ENCODE measurements at regions not wholly inside any gene's neighbourhood (a gene's known extent, or its start where the extent isn't known, plus 50 kb on each side); places are given as distances from the start of the nearest gene placed in this dataset.

- ChIA-PET POLR2A (ENCODE audit: low non-redundant PET) (no interaction called here), CTCF (no interaction called here)
- BruUV-seq (replicated peaks) = no TSS peak
- TF ChIP-seq CTCF (conservative IDR thresholded peaks at IDR 0.05; ENCODE audit: low read depth, low read length) (no peak), EZH2 (IDR thresholded peaks at IDR 0.05; ENCODE audit: borderline replicate concordance, low read depth, low read length, poor library complexity, severe bottlenecking) (no peak)
- Histone ChIP-seq H3K36me3 (ENCODE audit: insufficient read depth, low read length, poor library complexity, severe bottlenecking) (no peaks in the 10 kb centered on the region), H3K27me3 (replicated peaks; ENCODE audit: insufficient read depth, low read depth, low read length, poor library complexity) (peaks cover 10% of the 10 kb centered on the region), H3K4me3 (ENCODE audit: low read depth, low read length, poor library complexity, severe bottlenecking) (no peak overlapping the region), H3K4me1 (ENCODE audit: insufficient read depth, low read length, poor library complexity, severe bottlenecking) (no peaks in the 10 kb centered on the region), H3K27ac (ENCODE audit: low read depth, low read length, poor library complexity, severe bottlenecking) (no peak overlapping the region), H3K9me3 (ENCODE audit: low read depth, low read length, poor library complexity, severe bottlenecking) (no peaks in the 10 kb centered on the region)
- DNase-seq (ENCODE audit: low spot score) = no peak
- intact Hi-C loops (cut with micrococcal nuclease; ENCODE audit: unreplicated experiment) = no loop called here
Measured at GRCh38 chr22:22824340-22825212, 63.0 kb upstream of the IGLL5 start.

GRCh38 chr22:22825213-22825593, 62.4 kb upstream of the IGLL5 start:
- Histone ChIP-seq H3K27me3 (replicated peaks; ENCODE audit: insufficient read depth, low read depth, low read length, poor library complexity) (peaks cover 14% of the 10 kb centered on the region), H3K4me1 (ENCODE audit: insufficient read depth, low read length, poor library complexity, severe bottlenecking) (no peaks in the 10 kb centered on the region), H3K27ac (ENCODE audit: low read depth, low read length, poor library complexity, severe bottlenecking) (no peak overlapping the region), H3K9me3 (ENCODE audit: low read depth, low read length, poor library complexity, severe bottlenecking) (no peaks in the 10 kb centered on the region), H3K4me3 (ENCODE audit: low read depth, low read length, poor library complexity, severe bottlenecking) (no peak overlapping the region), H3K36me3 (ENCODE audit: insufficient read depth, low read length, poor library complexity, severe bottlenecking) (no peaks in the 10 kb centered on the region)
- no peak for DNase-seq (ENCODE audit: low spot score)
- intact Hi-C loops (cut with micrococcal nuclease; ENCODE audit: unreplicated experiment) = no loop called here
- ChIA-PET POLR2A (ENCODE audit: low non-redundant PET) (no interaction called here), CTCF (no interaction called here)
- BruUV-seq (replicated peaks) = no TSS peak
- TF ChIP-seq EZH2 (IDR thresholded peaks at IDR 0.05; ENCODE audit: borderline replicate concordance, low read depth, low read length, poor library complexity, severe bottlenecking) (no peak), CTCF (conservative IDR thresholded peaks at IDR 0.05; ENCODE audit: low read depth, low read length) (no peak)

GRCh38 chr22:22827187-22827939, 60.3 kb upstream of the IGLL5 start:
- H3K27me3 ChIP-seq (replicated peaks; ENCODE audit: insufficient read depth, low read depth, low read length, poor library complexity) = peaks cover 22% of the 10 kb centered on the region
- TF ChIP-seq CTCF (conservative IDR thresholded peaks at IDR 0.05; ENCODE audit: low read depth, low read length) = no peak
- no peak for TF ChIP-seq EZH2 (IDR thresholded peaks at IDR 0.05; ENCODE audit: borderline replicate concordance, low read depth, low read length, poor library complexity, severe bottlenecking)
- no peaks in the 10 kb centered on the region for H3K4me1 ChIP-seq (ENCODE audit: insufficient read depth, low read length, poor library complexity, severe bottlenecking)
- no TSS peak for BruUV-seq (replicated peaks)
- CTCF ChIA-PET = no interaction called here
- DNase-seq (ENCODE audit: low spot score) = no peak
- H3K4me3 ChIP-seq (ENCODE audit: low read depth, low read length, poor library complexity, severe bottlenecking) = no peak overlapping the region
- no peaks in the 10 kb centered on the region for H3K36me3 ChIP-seq (ENCODE audit: insufficient read depth, low read length, poor library complexity, severe bottlenecking)
- intact Hi-C loops (cut with micrococcal nuclease; ENCODE audit: unreplicated experiment) = no loop called here
- H3K27ac ChIP-seq (ENCODE audit: low read depth, low read length, poor library complexity, severe bottlenecking) = no peak overlapping the region
- H3K9me3 ChIP-seq (ENCODE audit: low read depth, low read length, poor library complexity, severe bottlenecking) = no peaks in the 10 kb centered on the region
- POLR2A ChIA-PET (ENCODE audit: low non-redundant PET) = no interaction called here

Data from A673 (cell line).